ENCODE measurements at regions not wholly inside any gene's neighbourhood (a gene's known extent, or its start where the extent isn't known, plus 50 kb on each side); places are given as distances from the start of the nearest gene placed in this dataset.

GRCh38 chr13:71251292-71251951, 615.6 kb downstream of the DACH1 start:
- Mint-ChIP-seq H3K4me1 (peaks cover 15 to 16% of the 10 kb centered on the region in 2 experiments), H3K27ac (no peak overlapping the region), H3K4me3 (no peak overlapping the region), H3K27me3 (ENCODE audit: low read depth) (no peaks in the 10 kb centered on the region), H3K9me3 (no peaks in the 10 kb centered on the region), H3K36me3 (ENCODE audit: insufficient read depth in 1 of 3, low read depth in 3 of 3) (no peaks in the 10 kb centered on the region)
- H2BK15ac ChIP-seq (ENCODE audit: low read depth, low read length), result no peak overlapping the region
- H4K5ac ChIP-seq (ENCODE audit: insufficient read length, low read depth, low read length), result no peak overlapping the region
- no peak overlapping the region for H2BK5ac ChIP-seq (ENCODE audit: insufficient read length, low read length)
- H3K18ac ChIP-seq (ENCODE audit: insufficient read length, low read depth, low read length), result no peak overlapping the region
- H2BK12ac ChIP-seq (ENCODE audit: insufficient read length, low read depth, low read length), result no peak overlapping the region
- H3K9me3 ChIP-seq (ENCODE audit: control insufficient read depth, low read depth, low read length), result no peaks in the 10 kb centered on the region
- no peaks in the 10 kb centered on the region for H3K4me1 ChIP-seq (ENCODE audit: insufficient read depth, low read length)
- no peaks in the 10 kb centered on the region for H3K27me3 ChIP-seq (ENCODE audit: insufficient read depth, low read length)
- H3K79me1 ChIP-seq (ENCODE audit: insufficient read depth, low read depth, low read length, poor library complexity, severe bottlenecking), result no peaks in the 10 kb centered on the region
- H3K14ac ChIP-seq (ENCODE audit: insufficient read depth, low read length), result no peak overlapping the region
- H4K20me1 ChIP-seq (ENCODE audit: control insufficient read depth, insufficient read depth, insufficient read length), result no peaks in the 10 kb centered on the region
- H4K91ac ChIP-seq (ENCODE audit: insufficient read length, low read depth, low read length), result no peak overlapping the region
- no peak overlapping the region for H2AK5ac ChIP-seq (ENCODE audit: insufficient read length, low read length)
- no peak for TF ChIP-seq CTCF (conservative IDR thresholded peaks at IDR 0.05)
- no peak overlapping the region for H3K56ac ChIP-seq (ENCODE audit: insufficient read length, low read depth, low read length)
- H3T11ph ChIP-seq (ENCODE audit: low read length), result no peak overlapping the region
- H2BK20ac ChIP-seq (ENCODE audit: low read depth, low read length, poor library complexity, severe bottlenecking), result no peak overlapping the region
- H2AFZ ChIP-seq (ENCODE audit: low read length), result no peak overlapping the region
- DNase-seq, result no peak
- H3K23me2 ChIP-seq (ENCODE audit: insufficient read length, low read depth, low read length, poor library complexity, severe bottlenecking), result no peaks in the 10 kb centered on the region
- no peak overlapping the region for H4K8ac ChIP-seq (replicated peaks; ENCODE audit: insufficient read length, low read depth, low read length)
- H3K27ac ChIP-seq (ENCODE audit: insufficient read length, low read depth, low read length), result no peak overlapping the region
- no CpG with 5 or more reads among the region's 4 CpGs for WGBS (ENCODE audit: extremely low coverage, insufficient read length, low lambda C conversion rate)
- H3K4ac ChIP-seq (ENCODE audit: low read depth, low read length), result no peak overlapping the region
- no peak overlapping the region for H2BK120ac ChIP-seq (ENCODE audit: low read depth, low read length, poor library complexity, severe bottlenecking)
- no peak overlapping the region for H3K23ac ChIP-seq (ENCODE audit: insufficient read length, low read depth, low read length)
- no peak overlapping the region for H3K4me2 ChIP-seq (ENCODE audit: insufficient read depth, insufficient read length, low read length)
- no peaks in the 10 kb centered on the region for H3K79me2 ChIP-seq (ENCODE audit: insufficient read depth, low read length)
- H3K9ac ChIP-seq (ENCODE audit: extremely low read depth, insufficient read length, low read length), result no peak overlapping the region
